ENCODE measurements at regions not wholly inside any gene's neighbourhood (a gene's known extent, or its start where the extent isn't known, plus 50 kb on each side); places are given as distances from the start of the nearest gene placed in this dataset.

DNA sequence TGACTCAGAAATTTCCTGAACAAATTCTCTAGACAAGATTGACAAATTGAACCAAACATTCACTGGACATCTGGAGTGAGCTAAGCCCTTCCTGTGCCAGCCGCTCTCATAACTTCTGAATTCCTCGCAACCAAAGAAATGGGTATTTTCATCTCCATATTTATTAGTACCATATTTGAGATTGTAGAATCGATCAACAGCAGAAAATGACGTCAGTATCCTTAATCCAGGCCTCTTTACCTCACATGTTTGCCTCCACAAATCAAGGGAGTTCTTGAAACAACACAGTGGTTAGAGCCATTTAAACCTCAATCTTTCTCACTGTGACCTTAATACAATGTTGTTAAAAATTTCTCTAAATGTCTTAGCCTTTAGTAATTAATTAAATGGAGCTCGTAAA is 735.6 kb upstream of the SORCS1 start:
- H3K36me3 ChIP-seq: no peaks in the 10 kb centered on the region

DNA sequence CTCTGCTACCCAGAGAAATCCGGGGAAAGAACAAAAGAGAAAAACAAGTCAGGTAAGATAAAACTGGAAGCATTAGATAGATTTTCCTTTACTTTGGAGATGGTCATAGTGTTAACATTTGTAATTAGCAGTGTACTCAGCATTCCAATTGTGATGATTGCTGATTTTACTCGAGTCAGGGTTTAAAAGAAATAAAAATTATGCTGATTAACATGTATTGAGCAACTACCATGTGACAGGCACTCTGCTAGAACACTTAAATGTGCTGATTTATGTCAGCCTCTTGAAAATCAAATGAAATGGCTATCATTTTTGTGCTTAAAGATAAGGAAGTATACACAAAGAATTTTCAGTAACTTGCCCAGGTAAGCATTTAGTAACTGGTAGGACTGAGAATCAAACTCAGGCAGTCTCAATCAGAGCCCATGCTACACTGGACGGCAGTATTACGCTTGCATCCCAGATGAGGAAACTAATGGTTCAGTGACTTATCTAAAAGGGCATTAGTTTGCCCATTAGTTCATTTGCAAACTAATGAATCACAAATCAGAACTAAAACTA is 735.1 kb upstream of the SORCS1 start:
- H3K36me3 ChIP-seq: no peaks in the 10 kb centered on the region
- no peaks in the 10 kb centered on the region for H3K9me3 ChIP-seq
- DNase-seq: no peak
- H3K4me3 ChIP-seq (ENCODE audit: low read depth, low read length): no peak overlapping the region
- H3K4me1 ChIP-seq: no peaks in the 10 kb centered on the region
- TF ChIP-seq, protein P1, sequence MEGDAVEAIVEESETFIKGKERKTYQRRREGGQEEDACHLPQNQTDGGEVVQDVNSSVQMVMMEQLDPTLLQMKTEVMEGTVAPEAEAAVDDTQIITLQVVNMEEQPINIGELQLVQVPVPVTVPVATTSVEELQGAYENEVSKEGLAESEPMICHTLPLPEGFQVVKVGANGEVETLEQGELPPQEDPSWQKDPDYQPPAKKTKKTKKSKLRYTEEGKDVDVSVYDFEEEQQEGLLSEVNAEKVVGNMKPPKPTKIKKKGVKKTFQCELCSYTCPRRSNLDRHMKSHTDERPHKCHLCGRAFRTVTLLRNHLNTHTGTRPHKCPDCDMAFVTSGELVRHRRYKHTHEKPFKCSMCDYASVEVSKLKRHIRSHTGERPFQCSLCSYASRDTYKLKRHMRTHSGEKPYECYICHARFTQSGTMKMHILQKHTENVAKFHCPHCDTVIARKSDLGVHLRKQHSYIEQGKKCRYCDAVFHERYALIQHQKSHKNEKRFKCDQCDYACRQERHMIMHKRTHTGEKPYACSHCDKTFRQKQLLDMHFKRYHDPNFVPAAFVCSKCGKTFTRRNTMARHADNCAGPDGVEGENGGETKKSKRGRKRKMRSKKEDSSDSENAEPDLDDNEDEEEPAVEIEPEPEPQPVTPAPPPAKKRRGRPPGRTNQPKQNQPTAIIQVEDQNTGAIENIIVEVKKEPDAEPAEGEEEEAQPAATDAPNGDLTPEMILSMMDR (IDR thresholded peaks at IDR 0.05; ENCODE audit: low read depth, low read length): no peak
- H3K27me3 ChIP-seq: no peaks in the 10 kb centered on the region

More for the DNA sequence above, 735.6 kb upstream of the SORCS1 start:
- no peaks in the 10 kb centered on the region for H3K4me1 ChIP-seq
- H3K9me3 ChIP-seq: no peaks in the 10 kb centered on the region
- H3K4me3 ChIP-seq (ENCODE audit: low read depth, low read length): no peak overlapping the region
- H3K27me3 ChIP-seq: no peaks in the 10 kb centered on the region
- TF ChIP-seq, protein P1 (IDR thresholded peaks at IDR 0.05; ENCODE audit: low read depth, low read length): no peak
- no peak for DNase-seq

- Histone ChIP-seq H3K27me3 (no peaks in the 10 kb centered on the region), H3K4me3 (ENCODE audit: low read depth, low read length) (no peak overlapping the region), H3K36me3 (no peaks in the 10 kb centered on the region), H3K4me1 (no peaks in the 10 kb centered on the region), H3K9me3 (no peaks in the 10 kb centered on the region)
- no peak for DNase-seq
- TF ChIP-seq, protein P1 (IDR thresholded peaks at IDR 0.05; ENCODE audit: low read depth, low read length): no peak
Measured at GRCh38 chr10:107899075-107899474, 734.6 kb upstream of the SORCS1 start.

DNA sequence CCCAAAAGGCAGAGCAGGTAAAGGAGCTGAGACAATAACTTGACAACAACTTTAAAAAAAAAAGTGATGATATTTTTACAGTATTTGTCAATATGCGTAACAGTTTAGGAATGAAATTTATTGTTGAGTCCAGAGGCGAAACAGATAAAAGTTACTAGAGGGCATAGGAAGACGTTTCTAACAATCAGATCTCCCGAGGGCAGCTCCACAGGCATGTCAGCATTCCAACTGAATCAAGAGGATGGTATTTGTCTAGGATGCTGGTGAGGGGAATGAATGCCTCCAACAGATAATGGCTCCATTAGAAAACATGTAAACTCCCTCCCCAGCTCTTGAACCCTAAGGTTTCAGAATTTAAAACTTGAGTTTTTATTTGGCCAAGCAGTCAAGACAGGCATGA is 733.9 kb upstream of the SORCS1 start:
- TF ChIP-seq, protein P1 (IDR thresholded peaks at IDR 0.05; ENCODE audit: low read depth, low read length): no peak
- Histone ChIP-seq H3K36me3 (no peaks in the 10 kb centered on the region), H3K4me1 (no peaks in the 10 kb centered on the region), H3K9me3 (no peaks in the 10 kb centered on the region), H3K4me3 (ENCODE audit: low read depth, low read length) (no peak overlapping the region), H3K27me3 (no peaks in the 10 kb centered on the region)
- no peak for DNase-seq

GRCh38 chr10:107894516-107894915 is 730.0 kb upstream of the SORCS1 start:
- Histone ChIP-seq H3K9me3 (no peaks in the 10 kb centered on the region), H3K36me3 (no peaks in the 10 kb centered on the region), H3K4me1 (no peaks in the 10 kb centered on the region), H3K27me3 (no peaks in the 10 kb centered on the region), H3K4me3 (ENCODE audit: low read depth, low read length) (no peak overlapping the region)
- no peak for DNase-seq
- TF ChIP-seq, protein P1 (IDR thresholded peaks at IDR 0.05; ENCODE audit: low read depth, low read length): no peak

GRCh38 chr10:107889105-107889504 is 724.6 kb upstream of the SORCS1 start:
- Histone ChIP-seq H3K4me1 (no peaks in the 10 kb centered on the region), H3K4me3 (ENCODE audit: low read depth, low read length) (no peak overlapping the region), H3K27me3 (no peaks in the 10 kb centered on the region), H3K9me3 (no peaks in the 10 kb centered on the region), H3K36me3 (no peaks in the 10 kb centered on the region)
- DNase-seq: no peak
- TF ChIP-seq, protein P1 (IDR thresholded peaks at IDR 0.05; ENCODE audit: low read depth, low read length): no peak
